HG03175 (cell line): ENCODE measurements at regions not wholly inside any gene's neighbourhood (a gene's known extent, or its start where the extent isn't known, plus 50 kb on each side); places are given as distances from the start of the nearest gene placed in this dataset.

Experiments
- ATAC-seq: cut with Tn5 transposase; IDR thresholded peaks from one replicate; pipeline ENCODE4 v1.9.1; 2021; ENCODE audit warnings: mild to moderate bottlenecking, moderate library complexity; ENCODE audit not compliant: unreplicated experiment

DNA sequence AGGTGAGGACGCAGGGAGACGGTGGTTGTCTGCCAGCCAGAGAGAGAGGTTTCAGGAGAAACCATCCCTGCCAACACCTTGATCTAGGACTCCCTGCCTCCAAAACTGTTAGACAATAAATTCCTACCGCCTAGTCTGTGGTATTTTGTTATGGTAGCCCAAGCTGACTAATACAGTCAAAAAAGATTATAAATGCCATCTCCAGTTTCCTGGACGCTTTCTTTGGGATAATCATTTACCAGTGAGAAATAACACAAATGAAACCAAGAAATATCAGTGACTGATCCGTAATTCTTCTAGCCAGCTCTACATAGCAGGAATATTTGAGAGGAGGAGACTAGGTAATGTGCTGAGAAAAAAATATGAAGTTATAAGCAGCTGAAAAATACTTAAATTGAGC lies 707.8 kb upstream of the LMCD1 start:
- no peak for ATAC-seq

DNA sequence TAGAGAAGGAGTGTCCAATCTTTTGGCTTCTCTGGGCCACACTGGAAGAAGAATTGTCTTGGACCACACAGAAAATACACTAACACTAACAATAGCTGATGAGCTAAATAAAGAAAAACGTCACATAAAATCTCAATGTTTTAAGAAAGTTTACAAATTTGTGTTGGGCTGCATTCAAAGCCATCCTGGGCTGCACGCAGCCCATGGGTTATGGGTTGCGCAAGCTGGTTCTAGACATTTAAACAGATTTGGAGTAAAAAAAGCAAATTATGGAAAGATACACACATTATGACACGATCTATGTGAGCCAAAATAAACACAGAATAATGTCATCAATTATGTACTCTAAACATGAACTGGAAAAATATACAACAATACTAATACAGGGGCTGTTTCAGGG lies 703.3 kb upstream of the LMCD1 start:
- no peak for ATAC-seq

DNA sequence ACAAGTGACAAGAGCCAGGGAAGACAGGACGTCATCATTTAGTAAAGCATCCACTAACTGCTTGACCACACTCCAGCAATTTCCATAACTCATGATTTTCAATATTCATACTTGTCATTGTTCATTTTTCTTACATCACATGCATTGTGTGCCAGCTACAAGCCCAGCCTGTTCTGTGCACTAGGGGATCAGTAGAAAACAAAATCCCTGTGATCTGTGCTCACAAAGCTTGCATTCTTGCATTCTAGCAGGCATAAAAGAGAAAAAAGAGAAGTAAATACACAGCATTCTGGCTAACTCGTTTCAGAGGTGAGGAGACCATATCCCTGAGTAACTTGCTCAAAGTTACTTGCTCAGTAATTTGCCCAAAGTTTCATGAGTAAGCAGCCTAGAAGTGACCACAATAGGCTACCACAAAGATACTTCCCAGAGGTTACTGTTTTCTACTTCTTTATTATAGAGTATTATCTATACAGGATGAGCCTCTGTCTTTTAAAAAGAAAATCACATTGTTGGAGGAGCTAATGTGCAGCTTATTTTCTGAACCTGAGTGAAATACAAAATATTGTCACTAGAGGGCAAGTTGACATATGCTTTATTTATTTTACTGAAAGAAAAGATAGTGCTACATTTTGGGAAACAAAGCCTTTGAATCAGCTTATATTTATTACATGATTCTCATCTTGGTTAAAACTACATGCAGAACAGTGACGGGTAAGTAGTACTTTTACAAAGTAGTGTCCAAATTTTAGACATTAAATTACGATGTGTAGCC lies 701.4 kb upstream of the LMCD1 start:
- no peak for ATAC-seq

DNA sequence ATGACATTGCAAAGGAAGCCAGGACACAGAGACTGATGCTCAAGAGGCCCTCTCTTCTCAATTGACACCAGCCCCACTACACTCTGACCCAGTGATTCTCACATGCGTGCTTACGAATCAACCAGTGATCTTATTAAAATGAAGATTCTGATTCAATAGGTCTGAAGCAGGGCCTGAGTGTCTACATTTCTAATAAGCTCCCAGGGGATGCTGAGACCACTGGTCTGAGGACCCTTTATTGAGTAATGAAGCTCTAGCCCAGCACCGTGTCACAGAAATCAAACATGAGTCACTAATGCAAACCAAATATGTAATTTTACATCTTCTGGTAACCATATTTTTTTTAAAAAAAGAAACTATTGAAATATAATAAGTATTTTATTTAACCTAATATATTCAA lies 689.1 kb upstream of the LMCD1 start:
- no peak for ATAC-seq

DNA sequence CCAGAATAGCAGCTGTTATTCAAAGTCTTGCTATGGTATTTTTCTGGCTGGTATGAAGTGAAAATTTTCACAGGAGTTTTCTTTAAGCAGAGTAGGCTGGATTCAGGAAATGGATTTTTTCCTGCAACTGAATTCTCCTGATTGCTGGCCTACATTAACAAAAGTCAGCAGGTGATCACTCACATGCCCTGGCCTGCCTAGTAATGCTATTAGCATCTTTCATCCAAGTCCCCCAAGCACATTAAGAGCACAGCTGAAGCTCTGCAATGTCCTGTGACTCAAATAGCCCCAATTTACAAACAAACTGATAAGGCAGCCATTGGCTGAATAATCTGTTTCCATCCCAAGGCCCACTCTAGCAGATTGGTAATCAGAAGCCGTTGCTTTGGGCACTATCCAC lies 688.3 kb upstream of the LMCD1 start:
- no peak for ATAC-seq

DNA sequence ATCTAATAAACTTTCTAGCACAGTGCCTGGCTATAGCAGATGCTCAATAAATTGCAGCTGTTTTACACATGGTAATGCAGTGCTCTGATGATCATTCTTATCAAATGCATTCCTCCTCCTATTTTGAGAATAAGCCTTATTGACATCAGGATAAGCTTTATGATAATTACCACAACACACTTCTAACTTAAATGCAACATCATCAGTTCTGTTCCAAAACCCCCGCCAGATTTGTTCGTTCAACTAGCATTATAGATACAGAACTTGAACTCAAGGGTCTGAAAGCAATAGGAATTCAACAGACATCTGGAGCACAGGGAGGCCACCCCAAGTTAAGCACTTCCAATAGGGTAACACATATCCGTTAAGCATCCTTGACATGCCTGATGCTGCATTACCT lies 684.4 kb upstream of the LMCD1 start:
- no peak for ATAC-seq

DNA sequence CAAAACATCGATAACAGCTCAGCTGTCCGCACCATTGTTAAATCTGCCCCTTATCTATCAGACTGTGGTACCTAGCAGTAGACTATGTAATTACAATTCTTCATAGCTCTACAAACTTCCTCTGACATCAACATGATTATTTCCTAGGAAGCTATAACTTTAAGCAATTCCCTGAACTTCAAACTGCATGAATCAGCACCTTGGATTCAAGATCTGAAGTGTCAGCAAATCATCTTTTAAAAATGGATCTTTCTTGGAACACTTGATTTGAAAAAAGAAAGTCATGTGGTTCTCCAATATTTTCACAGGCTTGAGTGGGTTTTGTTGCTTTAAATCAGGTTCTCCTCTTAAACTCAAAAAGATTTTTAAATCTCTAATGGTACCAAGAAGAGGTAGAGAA lies 680.7 kb upstream of the LMCD1 start:
- no peak for ATAC-seq

DNA sequence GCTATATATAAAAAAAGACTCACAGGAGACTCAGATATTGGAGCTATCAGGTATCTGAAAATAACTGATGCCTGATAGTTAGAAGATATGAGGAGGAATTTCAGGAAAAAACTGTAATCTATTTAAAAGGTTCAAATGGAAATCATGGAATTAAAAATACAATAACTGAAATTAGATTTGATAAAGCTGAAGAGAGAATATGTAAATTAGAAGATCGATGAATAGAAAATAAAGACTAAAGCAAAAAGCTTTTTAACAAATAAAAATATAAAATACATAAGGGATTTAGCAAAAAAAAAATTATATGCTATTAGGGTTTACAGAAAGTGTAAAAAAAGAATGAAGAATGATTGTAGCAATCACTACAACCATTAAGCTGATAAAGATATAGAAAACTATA lies 679.8 kb upstream of the LMCD1 start:
- no peak for ATAC-seq

DNA sequence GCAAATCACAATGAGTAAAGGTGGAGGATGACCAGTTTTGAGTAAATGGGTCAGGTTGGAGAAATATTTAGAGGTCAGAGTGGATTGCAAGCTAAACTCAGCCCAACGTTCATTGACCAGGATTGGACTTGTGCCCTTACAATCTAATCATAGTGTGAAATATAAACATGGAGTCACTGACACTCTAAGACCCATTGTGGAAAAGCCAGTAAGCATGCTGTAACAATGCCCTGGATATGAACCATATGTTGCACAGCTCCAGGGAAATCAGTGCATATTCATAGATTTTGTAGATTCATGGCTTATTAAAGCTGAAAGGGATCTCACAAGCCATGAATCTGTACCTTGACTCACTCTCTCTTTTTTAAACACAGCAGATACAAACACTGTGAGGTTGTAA lies 660.2 kb upstream of the LMCD1 start:
- no peak for ATAC-seq

DNA sequence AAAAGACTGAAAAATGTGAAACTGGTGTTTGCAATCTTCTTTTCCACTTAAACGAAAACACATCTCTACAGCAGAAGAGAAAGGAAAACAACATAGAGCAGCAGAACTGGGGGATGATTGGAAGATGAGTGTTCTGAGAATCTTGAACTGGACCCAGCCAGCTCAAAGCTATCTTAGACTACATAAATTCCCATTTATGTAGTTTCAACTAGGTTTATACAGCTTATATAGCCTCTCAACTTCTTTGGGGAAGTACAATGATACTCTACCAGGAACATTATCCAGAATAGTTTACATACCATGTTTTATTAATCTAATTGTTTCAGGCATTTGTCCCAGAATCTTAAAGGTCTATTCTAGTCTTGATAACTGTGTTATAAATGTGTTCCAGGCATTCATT lies 658.2 kb upstream of the LMCD1 start:
- ATAC-seq, result no peak

DNA sequence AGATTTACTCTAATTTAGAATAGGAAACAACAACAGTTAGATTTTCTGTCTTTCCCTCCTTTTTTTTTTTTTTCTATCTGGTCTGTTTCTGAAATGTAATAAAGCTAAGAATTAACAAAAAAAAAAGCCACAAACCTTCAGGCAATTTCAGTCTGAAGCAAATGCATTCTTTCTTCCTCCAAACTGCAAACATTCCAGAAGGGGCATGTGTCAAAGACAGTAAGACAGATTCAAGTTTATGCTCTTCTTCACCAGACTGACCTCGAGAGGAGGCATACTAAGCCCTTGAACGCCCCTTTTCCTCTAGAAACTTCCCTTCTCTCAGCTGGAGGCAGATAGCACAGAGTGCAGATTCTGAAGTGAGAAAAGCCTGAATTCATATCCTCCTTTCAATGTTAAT lies 654.6 kb upstream of the LMCD1 start:
- no peak for ATAC-seq

DNA sequence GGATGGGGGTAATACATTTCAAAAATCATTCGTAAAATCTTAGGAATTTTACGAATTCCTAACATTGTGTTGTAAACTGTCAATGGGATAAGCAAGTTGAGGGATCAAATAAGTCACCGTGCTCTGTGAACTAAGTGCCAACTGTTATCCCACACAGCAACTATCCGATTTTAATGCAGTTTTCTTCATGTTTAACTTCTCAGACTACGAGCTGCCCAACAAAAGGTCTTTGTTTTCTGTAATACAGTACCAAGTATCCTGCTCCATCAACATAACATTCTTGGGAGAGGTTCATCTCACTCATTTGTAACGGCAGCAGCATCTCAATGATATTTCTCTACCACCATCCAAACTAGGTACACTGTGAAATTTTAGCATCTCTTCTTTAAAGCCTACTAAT lies 654.1 kb upstream of the LMCD1 start:
- no peak for ATAC-seq

DNA sequence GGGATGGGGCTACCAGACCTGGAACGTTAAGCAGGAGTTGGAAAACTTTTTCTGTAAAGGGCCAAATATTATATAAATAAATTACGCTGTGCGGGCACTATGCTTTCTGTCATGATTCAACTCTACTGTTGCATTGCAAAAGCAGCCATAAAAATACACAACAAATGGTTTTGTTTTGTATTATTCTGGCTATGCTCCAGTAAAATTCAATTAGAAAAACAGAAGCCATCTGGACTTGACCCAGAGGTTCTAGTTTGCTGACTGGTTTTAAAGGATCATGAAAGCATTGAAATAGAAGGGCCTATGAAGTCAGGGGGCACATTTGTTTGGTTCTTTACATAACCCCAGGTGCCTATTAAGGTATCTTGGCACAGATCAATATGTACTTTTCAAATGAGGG lies 647.4 kb upstream of the LMCD1 start:
- no peak for ATAC-seq

DNA sequence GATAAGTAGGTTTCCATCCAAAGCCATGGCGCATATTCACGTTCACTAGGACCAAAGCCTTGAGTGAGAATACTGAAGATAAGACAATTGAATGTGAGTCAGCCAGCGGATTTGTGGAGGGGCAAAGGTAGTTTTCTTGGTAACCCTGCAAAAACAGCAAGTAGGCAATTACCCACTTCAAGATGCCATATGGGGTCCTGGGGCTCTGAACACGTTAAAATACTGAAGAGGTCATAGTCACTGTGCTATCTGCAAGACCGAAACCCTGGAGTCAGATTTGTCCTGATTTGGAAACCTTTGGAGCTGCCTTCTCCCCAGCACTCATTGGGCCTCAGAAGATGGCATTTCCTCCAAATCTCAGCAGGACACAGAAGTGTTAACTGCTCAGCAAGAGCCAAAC lies 646.9 kb upstream of the LMCD1 start:
- no peak for ATAC-seq

DNA sequence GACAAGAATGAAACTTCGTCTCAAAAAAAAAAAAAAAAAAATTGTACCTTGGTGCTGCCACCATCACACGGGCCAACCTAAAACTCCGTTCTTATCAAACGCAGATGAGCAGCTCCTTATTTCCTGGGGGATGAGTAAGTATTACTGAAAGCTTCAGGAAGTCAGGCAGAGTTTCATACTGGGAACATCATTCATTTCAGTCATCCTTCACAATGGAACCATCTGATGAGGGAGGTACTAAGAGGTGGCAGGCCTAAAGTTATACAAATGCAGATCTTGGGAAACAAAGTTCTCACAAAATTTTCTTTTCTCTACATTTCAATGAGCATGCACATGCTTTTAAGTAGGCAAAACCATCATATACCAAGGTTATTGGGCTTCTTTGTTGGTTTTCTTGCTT lies 636.0 kb upstream of the LMCD1 start:
- no peak for ATAC-seq

DNA sequence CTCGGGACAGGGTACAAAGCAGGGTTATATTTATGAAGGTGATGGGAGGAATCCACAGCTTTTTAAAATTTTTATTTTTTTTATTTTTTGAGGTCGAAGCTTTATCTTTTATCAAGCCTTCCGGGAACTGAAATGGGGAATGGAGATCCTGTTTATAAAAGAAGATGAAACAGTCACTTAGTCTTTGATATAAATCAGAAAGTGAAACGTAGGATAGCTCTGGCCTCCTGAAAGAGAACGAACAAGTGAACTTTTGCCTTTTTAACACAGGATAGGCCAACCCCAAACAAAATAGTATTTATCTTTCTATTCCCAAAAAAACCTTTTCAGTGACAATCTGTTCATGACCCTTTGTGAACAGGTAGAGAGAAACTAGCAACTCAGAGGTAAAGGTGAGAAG lies 634.0 kb upstream of the LMCD1 start:
- ATAC-seq, result no peak

DNA sequence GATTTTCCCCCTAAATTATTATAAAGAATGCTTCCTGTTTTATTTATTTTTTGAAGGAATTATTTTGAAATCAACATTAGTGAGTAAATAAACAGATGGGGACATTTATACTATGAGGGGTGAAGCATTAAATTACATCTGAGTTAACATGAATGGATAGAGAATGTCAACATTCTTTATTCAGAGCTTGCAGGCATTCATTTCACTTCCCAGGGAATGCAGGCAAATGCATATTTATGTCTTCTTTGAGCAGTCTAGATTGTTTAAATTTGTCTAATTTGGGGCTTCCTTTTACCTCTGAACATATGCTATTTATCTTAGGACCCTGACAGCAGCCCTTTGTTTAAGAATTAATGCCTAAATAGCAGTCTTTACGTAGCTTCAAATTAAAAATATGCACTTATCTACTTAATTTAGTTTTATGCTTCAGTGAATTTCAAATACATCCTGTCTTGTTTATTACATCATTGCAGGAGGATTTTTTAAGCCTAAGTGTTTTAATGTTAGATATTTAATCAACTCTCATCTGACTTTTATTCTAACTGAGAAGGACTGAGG lies 630.5 kb upstream of the LMCD1 start:
- ATAC-seq, result no peak

DNA sequence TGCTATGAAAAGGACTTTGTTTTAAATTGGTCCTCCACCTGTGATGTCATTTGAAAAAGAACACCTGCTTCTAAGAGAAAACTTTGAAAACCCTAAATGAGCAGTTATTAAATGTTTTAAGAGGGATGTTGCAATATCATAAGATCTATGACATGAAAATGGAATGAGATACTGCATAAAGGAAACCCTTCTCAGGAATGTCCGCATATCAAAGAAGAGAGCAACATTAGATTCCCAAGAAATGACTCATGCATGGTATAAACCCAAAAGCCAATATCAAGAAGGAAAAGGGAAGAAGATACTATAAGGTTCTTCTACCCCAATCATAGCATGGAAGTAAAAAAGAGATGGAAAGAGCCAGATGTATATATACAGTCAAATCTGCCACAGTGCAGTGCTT lies 627.5 kb upstream of the LMCD1 start:
- no peak for ATAC-seq

DNA sequence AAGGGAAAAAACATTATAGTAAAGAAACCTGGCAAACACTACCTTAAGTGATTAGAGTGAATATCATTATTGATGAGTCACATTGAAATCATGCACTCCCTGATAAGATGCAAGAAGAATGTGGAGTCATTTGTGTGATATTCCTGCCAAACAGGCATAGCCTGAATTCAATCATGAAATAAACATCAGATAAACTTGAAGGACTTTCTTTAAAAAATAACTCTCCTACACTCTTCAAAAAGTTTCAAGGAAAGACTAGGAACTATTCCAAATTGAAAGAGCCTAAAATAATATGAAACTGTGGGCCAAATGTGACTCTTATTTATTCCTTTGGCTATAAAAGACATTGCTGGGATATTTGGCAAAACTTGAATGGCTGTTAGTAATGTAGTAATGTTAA lies 625.7 kb upstream of the LMCD1 start:
- no peak for ATAC-seq

DNA sequence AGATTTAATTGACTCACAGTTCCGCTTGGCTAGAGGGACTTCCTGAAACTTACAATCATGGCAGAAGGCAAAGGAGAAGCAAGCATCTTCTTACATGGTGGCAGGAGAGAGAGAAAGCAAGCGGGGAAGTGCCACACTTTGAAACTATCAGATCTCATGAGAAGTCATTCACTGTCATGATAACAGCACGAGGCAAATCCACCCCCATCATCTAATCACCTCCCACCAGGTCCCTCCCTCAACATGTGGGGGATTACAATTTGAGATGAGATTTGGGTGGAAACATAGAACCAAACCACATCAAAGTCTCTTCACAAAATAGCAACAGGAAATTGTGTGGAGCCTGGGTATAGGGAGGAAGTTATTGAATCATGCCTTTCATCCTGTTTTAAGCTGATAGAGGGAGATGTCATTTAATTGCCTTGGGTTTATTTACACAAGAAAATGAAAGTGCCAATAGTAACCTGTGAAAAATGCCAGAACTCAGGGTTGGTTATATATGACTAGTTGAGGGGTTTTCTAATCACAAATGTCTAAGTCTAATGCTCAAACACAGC lies 624.8 kb upstream of the LMCD1 start:
- ATAC-seq, result no peak

DNA sequence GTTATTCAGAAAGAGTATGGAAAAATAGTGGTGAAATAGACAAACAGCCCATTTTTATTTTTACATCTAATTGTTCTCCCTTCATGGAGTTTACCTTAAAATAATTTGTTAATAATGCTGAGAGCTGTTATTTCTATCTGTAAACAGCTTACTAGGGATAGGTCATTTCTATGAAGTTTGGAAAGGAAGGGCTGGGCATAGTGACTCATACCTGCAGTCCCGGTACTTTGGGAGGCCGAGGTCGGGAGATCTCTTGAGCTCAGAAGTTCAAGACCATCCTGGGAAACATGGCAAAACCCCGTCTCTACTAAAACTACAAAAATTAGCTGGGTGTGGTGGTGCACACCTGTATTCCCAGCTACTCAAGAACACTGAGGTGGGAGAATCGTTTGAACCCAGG lies 624.3 kb upstream of the LMCD1 start:
- ATAC-seq, result no peak

DNA sequence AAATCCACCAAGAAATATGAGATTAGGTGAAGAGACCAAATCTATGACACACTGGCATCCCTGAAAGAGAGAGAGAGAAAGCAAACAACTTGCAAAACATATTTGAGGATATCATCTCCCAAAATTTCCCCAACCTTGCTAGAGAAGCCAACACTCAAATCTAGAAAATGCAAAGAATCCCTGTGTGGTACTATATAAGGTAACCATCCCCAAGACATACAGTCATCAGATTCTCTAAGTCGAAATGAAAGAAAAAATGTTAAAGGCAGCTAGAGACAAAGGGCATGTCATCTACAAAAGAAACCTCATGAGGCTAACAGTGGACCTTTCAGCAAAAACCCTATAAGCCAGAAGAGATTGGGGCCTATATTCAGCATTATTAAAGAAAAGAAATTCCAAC lies 622.1 kb upstream of the LMCD1 start:
- ATAC-seq, result no peak

DNA sequence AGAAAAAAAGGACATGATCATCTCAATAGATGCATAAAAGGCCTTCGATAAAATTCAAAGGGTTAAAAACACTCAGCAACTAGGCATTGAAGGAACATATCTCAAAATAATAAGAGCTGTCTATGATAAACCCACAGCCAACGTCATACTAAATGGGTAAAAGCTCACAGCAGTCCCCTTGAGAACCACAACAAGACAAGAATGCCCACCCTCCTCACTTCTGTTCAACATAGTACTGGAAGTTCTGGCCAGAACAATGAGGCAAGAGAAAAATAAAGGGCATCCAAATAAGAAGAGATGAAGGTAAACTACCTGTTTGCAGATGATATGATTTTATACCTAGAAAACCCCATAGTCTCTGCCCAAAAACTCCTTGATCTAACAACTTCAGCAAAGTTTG lies 619.7 kb upstream of the LMCD1 start:
- ATAC-seq, result no peak
